ENCODE measurements at regions not wholly inside any gene's neighbourhood (a gene's known extent, or its start where the extent isn't known, plus 50 kb on each side); places are given as distances from the start of the nearest gene placed in this dataset.

DNA sequence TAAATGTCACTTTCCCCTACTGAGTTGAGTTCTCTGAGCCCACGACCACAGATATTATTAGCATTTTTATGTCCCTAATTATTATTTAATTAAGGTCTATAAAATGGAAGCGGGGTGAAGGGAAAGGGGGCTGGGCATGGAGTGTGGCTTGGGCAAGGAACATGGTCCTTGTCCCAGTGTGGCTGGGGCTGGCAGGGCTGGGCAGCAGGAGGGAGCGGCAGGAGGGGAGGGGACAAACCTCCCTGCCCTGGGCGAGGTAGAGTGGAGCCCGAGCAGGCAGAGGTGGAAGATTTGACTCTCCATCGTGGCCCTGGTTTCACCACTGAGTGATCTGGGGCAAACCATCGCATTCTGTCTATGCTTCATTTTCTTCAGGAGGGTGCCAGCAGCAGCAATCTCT lies 402.9 kb upstream of the C2CD4B start:
- H3K9me3 ChIP-seq (ENCODE audit: control insufficient read depth, low read length) = no peaks in the 10 kb centered on the region
- H3K4me1 ChIP-seq (ENCODE audit: control insufficient read depth, insufficient read depth, low read length) = peaks cover 14% of the 10 kb centered on the region
- DNase-seq (no peak), ATAC-seq (no peak)
- 97% methylated on average over 7 of the region's 7 CpGs for WGBS
- H3K27me3 ChIP-seq (ENCODE audit: control insufficient read depth, insufficient read depth) = no peaks in the 10 kb centered on the region
- H3K27ac ChIP-seq (ENCODE audit: low read length) = no peak overlapping the region
- intact Hi-C loops (cut with DNase I) = no loop called here
- no peak overlapping the region for H3K4me3 ChIP-seq (ENCODE audit: low read length)

- peaks cover 14% of the 10 kb centered on the region for H3K4me1 ChIP-seq (ENCODE audit: control insufficient read depth, insufficient read depth, low read length)
- intact Hi-C loops (cut with DNase I) = no loop called here
- no peak overlapping the region for H3K27ac ChIP-seq (ENCODE audit: low read length)
- no peak overlapping the region for H3K4me3 ChIP-seq (ENCODE audit: low read length)
- ATAC-seq (no peak), DNase-seq (no peak)
- H3K9me3 ChIP-seq (ENCODE audit: control insufficient read depth, low read length) = no peaks in the 10 kb centered on the region
- WGBS = 91% methylated on average over 6 of the region's 6 CpGs
- no peaks in the 10 kb centered on the region for H3K27me3 ChIP-seq (ENCODE audit: control insufficient read depth, insufficient read depth)
Measured at GRCh38 chr15:62568702-62569101, 403.6 kb upstream of the C2CD4B start.

DNA sequence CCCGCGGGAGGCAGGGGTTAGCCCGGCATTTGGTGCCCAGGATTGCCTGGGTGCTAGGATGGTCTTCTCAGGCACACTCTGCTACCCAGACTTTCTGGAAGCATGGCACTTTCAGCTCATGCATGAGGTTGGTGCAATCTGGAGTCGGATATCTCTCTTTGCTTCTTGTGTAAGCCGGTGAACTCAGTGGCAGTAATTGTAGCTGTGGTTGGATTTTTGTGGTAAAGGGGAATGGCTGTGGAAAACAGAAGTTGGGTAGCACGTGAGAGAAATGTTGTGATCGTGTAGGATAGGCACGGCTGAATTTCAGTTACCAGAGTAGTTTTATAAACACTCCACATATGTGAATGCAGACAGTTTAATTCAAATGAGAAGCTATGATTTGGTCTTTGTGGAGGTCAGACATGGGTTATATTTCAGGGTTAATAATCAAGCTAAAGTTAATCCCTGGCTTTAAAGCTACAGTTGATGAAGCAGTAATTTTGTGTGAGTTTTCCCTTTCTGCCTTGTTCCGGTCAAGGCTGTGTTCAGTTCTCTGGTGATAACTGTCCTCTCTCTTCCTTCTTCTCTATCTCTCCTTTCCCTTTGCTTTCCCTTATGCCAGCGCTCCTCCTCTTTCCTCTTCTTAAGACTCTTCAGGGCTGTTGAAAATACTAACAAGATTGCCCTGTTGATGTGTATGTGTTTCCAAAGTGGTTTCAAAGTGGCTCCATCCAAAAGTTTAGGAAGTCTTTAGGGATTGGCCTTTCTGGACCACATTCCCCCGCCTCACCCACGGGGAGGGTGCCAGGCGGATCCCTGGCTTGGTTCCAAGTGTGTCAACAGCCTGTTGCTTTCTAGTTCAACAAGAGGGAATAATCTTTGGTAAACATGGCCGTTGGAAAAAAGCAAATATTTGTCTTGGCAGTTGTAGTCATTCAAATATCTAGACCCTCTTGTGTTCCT lies 404.6 kb upstream of the C2CD4B start:
- DNase-seq (peak; percentile 87 to 95 (median 94)), ATAC-seq (peak; percentile 70 to 76)
- Histone ChIP-seq H3K4me3 (ENCODE audit: low read length) (no peak overlapping the region), H3K9me3 (ENCODE audit: control insufficient read depth, low read length) (no peaks in the 10 kb centered on the region), H3K27me3 (ENCODE audit: control insufficient read depth, insufficient read depth) (no peaks in the 10 kb centered on the region), H3K27ac (ENCODE audit: low read length) (no peak overlapping the region), H3K4me1 (ENCODE audit: control insufficient read depth, insufficient read depth, low read length) (peaks cover 11% of the 10 kb centered on the region)
- intact Hi-C loops (cut with DNase I) = no loop called here
- WGBS = 58% methylated on average over 14 of the region's 14 CpGs

- no peaks in the 10 kb centered on the region for H3K9me3 ChIP-seq (ENCODE audit: control insufficient read depth, low read length)
- intact Hi-C loops (cut with DNase I) = no loop called here
Measured at GRCh38 chr15:62570405-62570783, 405.3 kb upstream of the C2CD4B start.

DNA sequence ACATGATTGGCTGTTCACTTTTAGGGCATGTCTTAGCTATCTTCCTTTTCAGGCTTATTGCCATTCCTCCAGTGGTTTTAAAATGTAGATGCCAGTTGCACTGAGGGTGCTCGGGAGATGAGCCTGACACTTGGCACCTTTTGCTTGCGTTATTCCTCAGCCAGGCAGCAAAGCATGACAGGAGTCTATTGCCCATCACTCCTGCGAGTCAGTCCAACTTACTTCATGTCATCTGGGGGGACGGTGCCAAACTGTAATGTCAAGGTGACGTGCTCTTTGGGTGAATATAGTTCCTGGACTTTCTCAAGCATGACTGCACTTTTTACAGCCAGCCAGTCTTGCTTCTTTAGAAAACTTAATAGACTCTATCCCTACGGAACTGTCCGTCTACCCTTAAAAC lies 406.0 kb upstream of the C2CD4B start:
- intact Hi-C loops (cut with DNase I) = no loop called here
- no peak for DNase-seq
- H3K4me1 ChIP-seq (ENCODE audit: control insufficient read depth, insufficient read depth, low read length) = peaks cover 10% of the 10 kb centered on the region
- H3K4me3 ChIP-seq (ENCODE audit: low read length) = no peak overlapping the region
- 80% methylated on average over 7 of the region's 7 CpGs for WGBS
- H3K9me3 ChIP-seq (ENCODE audit: control insufficient read depth, low read length) = no peaks in the 10 kb centered on the region
- H3K27ac ChIP-seq (ENCODE audit: low read length) = peak overlapping the region; percentile 66
- no peak for ATAC-seq
- H3K27me3 ChIP-seq (ENCODE audit: control insufficient read depth, insufficient read depth) = no peaks in the 10 kb centered on the region

More at GRCh38 chr15:62570405-62570783, 405.3 kb upstream of the C2CD4B start:
- DNase-seq (peak in 1 of 3 donors; percentile 48), ATAC-seq (peak in 1 of 2 donors; percentile 17)
- 55% methylated on average over 4 of the region's 4 CpGs for WGBS
- H3K27ac ChIP-seq (ENCODE audit: low read length) = peak overlapping the region; percentile 66
- peaks cover 11% of the 10 kb centered on the region for H3K4me1 ChIP-seq (ENCODE audit: control insufficient read depth, insufficient read depth, low read length)
- no peaks in the 10 kb centered on the region for H3K27me3 ChIP-seq (ENCODE audit: control insufficient read depth, insufficient read depth)
- H3K4me3 ChIP-seq (ENCODE audit: low read length) = no peak overlapping the region

DNA sequence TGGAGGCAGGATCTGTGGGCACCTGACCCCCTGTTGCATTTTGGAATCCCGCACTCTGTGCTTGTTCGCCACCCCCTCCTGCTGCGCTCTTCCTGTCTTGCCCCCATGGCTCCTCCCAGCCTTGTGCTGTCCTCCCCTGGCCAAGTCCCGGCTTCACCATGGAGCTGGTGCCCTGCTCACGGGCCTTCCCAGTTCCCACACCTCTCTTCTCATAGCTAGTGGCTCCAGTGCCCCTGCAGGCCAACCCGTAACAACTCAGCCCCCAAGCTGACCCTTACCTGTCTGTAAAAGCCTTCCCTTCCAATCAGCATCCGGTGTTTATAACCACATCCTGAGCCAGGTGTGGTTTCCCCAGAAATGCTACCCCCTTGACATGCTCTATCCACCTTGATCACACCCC lies 407.7 kb upstream of the C2CD4B start:
- WGBS = 96% methylated on average over 7 of the region's 7 CpGs
- H3K4me3 ChIP-seq (ENCODE audit: low read length) = no peak overlapping the region
- H3K4me1 ChIP-seq (ENCODE audit: control insufficient read depth, insufficient read depth, low read length) = peaks cover 7% of the 10 kb centered on the region
- no peak for ATAC-seq
- DNase-seq = no peak
- H3K9me3 ChIP-seq (ENCODE audit: control insufficient read depth, low read length) = no peaks in the 10 kb centered on the region
- no peaks in the 10 kb centered on the region for H3K27me3 ChIP-seq (ENCODE audit: control insufficient read depth, insufficient read depth)
- H3K27ac ChIP-seq (ENCODE audit: low read length) = no peak overlapping the region
- intact Hi-C loops (cut with DNase I) = no loop called here

- intact Hi-C loops (cut with DNase I) = no loop called here
- ATAC-seq = no peak
- 89% methylated on average over 3 of the region's 3 CpGs for whole genome bisulfite sequencing
Measured at GRCh38 chr15:62573876-62574275, 408.8 kb upstream of the C2CD4B start.

GRCh38 chr15:62578546-62578945 lies 413.5 kb upstream of the C2CD4B start:
- no peaks in the 10 kb centered on the region for H3K4me1 ChIP-seq (ENCODE audit: control insufficient read depth, insufficient read depth, low read length)
- H3K4me3 ChIP-seq (ENCODE audit: low read length) = no peak overlapping the region
- intact Hi-C loops (cut with DNase I) = no loop called here
- no peaks in the 10 kb centered on the region for H3K27me3 ChIP-seq (ENCODE audit: control insufficient read depth, insufficient read depth)
- H3K9me3 ChIP-seq (ENCODE audit: control insufficient read depth, low read length) = no peaks in the 10 kb centered on the region
- no peak for DNase-seq
- no peak for ATAC-seq
- WGBS = 95% methylated on average over 6 of the region's 6 CpGs
- no peak overlapping the region for H3K27ac ChIP-seq (ENCODE audit: low read length)

More at GRCh38 chr15:62573876-62574275, 408.8 kb upstream of the C2CD4B start:
- Histone ChIP-seq H3K27me3 (ENCODE audit: control insufficient read depth, insufficient read depth) (no peaks in the 10 kb centered on the region), H3K27ac (ENCODE audit: low read length) (no peak overlapping the region), H3K9me3 (ENCODE audit: control insufficient read depth, low read length) (no peaks in the 10 kb centered on the region), H3K4me3 (ENCODE audit: low read length) (no peak overlapping the region), H3K4me1 (ENCODE audit: control insufficient read depth, insufficient read depth, low read length) (peaks cover 7% of the 10 kb centered on the region)
- DNase-seq = no peak

DNA sequence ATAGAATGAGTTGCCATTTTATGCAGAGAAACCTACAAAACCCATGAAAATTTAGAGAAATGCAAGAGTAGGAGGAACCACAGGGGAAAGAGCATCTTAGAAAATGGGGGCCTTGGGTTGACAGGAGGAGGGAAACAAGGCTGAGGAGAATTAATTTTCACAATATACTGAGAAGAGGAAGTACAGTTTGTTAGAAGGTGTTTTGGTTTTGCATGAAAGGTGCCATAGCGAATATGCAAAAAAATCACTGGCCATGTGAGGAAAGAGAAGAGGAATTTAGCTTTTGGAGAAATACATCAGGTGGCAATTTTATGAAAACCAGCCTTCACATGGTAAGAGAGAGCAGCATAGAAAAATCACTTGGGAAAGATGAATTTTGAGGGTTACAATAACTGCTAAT lies 413.9 kb upstream of the C2CD4B start:
- intact Hi-C loops (cut with DNase I) = no loop called here
- no peak for ATAC-seq
- WGBS = 94% methylated on average over 1 of the region's 1 CpG

GRCh38 chr15:62579842-62580241 lies 414.8 kb upstream of the C2CD4B start:
- H3K27me3 ChIP-seq (ENCODE audit: control insufficient read depth, insufficient read depth) = no peaks in the 10 kb centered on the region
- WGBS = 93% methylated on average over 5 of the region's 5 CpGs
- no peak overlapping the region for H3K27ac ChIP-seq (ENCODE audit: low read length)
- ATAC-seq (no peak), DNase-seq (no peak)
- no peak overlapping the region for H3K4me3 ChIP-seq (ENCODE audit: low read length)
- intact Hi-C loops (cut with DNase I) = no loop called here
- no peaks in the 10 kb centered on the region for H3K9me3 ChIP-seq (ENCODE audit: control insufficient read depth, low read length)
- no peaks in the 10 kb centered on the region for H3K4me1 ChIP-seq (ENCODE audit: control insufficient read depth, insufficient read depth, low read length)

More for the DNA sequence above, 413.9 kb upstream of the C2CD4B start:
- H3K27me3 ChIP-seq (ENCODE audit: control insufficient read depth, insufficient read depth) = no peaks in the 10 kb centered on the region
- no peaks in the 10 kb centered on the region for H3K9me3 ChIP-seq (ENCODE audit: control insufficient read depth, low read length)
- no peak overlapping the region for H3K27ac ChIP-seq (ENCODE audit: low read length)
- no peak overlapping the region for H3K4me3 ChIP-seq (ENCODE audit: low read length)
- no peak for DNase-seq
- no peaks in the 10 kb centered on the region for H3K4me1 ChIP-seq (ENCODE audit: control insufficient read depth, insufficient read depth, low read length)

- H3K4me3 ChIP-seq (ENCODE audit: low read length) = no peak overlapping the region
- no peaks in the 10 kb centered on the region for H3K27me3 ChIP-seq (ENCODE audit: control insufficient read depth, insufficient read depth)
- peaks cover 2% of the 10 kb centered on the region for H3K4me1 ChIP-seq (ENCODE audit: control insufficient read depth, insufficient read depth, low read length)
- no peak overlapping the region for H3K27ac ChIP-seq (ENCODE audit: low read length)
- intact Hi-C loops (cut with DNase I) = no loop called here
- ATAC-seq (no peak), DNase-seq (no peak)
- no peaks in the 10 kb centered on the region for H3K9me3 ChIP-seq (ENCODE audit: control insufficient read depth, low read length)
- 75% methylated on average over 2 of the region's 2 CpGs for WGBS
Measured at GRCh38 chr15:62582580-62582979, 417.5 kb upstream of the C2CD4B start.
